IMR-90 (cell line): ENCODE measurements at regions not wholly inside any gene's neighbourhood (a gene's known extent, or its start where the extent isn't known, plus 50 kb on each side); places are given as distances from the start of the nearest gene placed in this dataset.

Experiments used
- ELK1 ChIP-seq: fragments of 150-350 bp; IDR thresholded peaks from 2 replicates; pipeline ENCODE4 v1.6.1; 2016; ENCODE audit warnings: low read depth, mild to moderate bottlenecking, low read length, moderate library complexity, borderline replicate concordance
- MAFK ChIP-seq: IDR thresholded peaks from 2 replicates; pipeline ENCODE4 v1.6.1; 2012; ENCODE audit warnings: low read depth, low read length, improper control_type of control experiment

- TF ChIP-seq ELK1: no peak
- TF ChIP-seq MAFK: no peak
Observed at GRCh38 chr1:66444438-66445265, 89.3 kb upstream of the SGIP1 start (continued).
